ENCODE measurements at regions not wholly inside any gene's neighbourhood (a gene's known extent, or its start where the extent isn't known, plus 50 kb on each side); places are given as distances from the start of the nearest gene placed in this dataset.

DNA sequence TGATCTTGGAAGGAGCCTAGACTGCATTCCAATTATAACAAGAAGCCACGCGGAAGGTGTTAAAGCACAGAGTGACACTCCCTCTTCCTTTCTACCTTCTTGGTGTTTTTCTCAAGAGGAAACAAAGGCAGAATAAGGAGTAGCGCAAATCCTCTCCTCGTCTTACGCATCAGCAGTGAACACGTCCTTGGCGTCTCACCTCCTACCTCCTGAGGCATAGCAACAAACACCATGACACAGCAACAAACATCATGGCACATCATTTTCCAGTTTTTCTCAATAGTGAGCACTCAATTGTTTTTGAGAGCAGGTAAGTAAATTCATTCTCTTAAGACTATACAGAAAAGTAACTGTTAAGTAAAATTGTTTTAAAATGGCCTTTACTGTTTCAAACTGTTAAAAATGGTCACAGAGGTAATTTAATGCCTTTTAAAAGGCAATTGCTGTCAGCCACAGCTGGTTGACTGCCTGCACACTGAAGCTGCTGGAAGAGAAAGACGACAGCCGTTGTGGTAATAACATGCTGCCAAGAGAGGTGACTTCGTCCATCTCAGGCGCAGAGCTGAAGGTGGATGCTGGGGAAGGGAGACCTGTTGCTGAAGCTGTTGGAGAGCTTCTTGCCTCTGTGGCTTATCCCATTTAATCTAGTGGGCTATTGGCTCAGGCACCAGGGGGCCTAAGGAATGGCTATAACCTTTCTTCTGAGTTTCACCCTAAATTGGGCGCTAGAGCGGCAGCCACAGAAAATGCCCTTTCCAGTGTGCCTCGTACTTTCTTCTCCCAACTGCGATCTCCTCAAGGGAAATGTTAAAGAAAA, 703.7 kb downstream of the UQCRFS1 start:
- Histone ChIP-seq H3K36me3 (ENCODE audit: control insufficient read depth, insufficient read depth, low read length) (no peaks in the 10 kb centered on the region), H3K9me3 (ENCODE audit: control insufficient read depth, insufficient read depth, low read length) (no peaks in the 10 kb centered on the region), H3K27me3 (ENCODE audit: control insufficient read depth, insufficient read depth, low read length) (no peaks in the 10 kb centered on the region), H3K4me1 (ENCODE audit: control insufficient read depth, insufficient read depth, low read length) (no peaks in the 10 kb centered on the region), H3K27ac (ENCODE audit: low read length) (no peak overlapping the region), H3K4me3 (ENCODE audit: low read length) (no peak overlapping the region)
- DNase-seq (ENCODE audit: low read depth, low spot score), result no peak
- WGBS (ENCODE audit: insufficient coverage, insufficient read length), result no CpG with 5 or more reads among the region's 15 CpGs

DNA sequence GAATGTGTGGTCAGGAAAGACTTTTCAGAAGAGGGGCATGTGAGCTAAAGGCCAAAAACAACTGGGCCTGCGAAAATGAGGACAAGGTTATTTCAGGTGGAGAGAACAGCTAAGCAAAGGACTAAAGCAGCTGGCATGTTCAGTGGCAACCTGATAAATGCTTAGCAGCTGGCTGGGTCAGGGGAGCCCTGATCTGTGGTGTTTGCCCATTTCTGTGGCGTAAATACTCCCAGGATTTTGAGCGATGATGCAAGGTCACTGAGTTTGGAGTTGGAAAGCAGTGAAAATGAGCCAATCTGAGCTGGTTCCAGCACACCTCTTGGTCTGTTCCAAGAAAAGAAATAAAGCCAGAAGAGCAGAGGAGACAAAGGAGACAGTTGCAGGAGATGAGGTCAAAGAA, 704.3 kb downstream of the UQCRFS1 start:
- Histone ChIP-seq H3K9me3 (ENCODE audit: control insufficient read depth, insufficient read depth, low read length) (no peaks in the 10 kb centered on the region), H3K36me3 (ENCODE audit: control insufficient read depth, insufficient read depth, low read length) (no peaks in the 10 kb centered on the region), H3K4me3 (ENCODE audit: low read length) (no peak overlapping the region), H3K27me3 (ENCODE audit: control insufficient read depth, insufficient read depth, low read length) (no peaks in the 10 kb centered on the region), H3K27ac (ENCODE audit: low read length) (no peak overlapping the region), H3K4me1 (ENCODE audit: control insufficient read depth, insufficient read depth, low read length) (no peaks in the 10 kb centered on the region)
- DNase-seq (ENCODE audit: low read depth, low spot score), result no peak
- WGBS (ENCODE audit: insufficient coverage, insufficient read length), result no CpG with 5 or more reads among the region's 3 CpGs

GRCh38 chr19:28505933-28506332, 707.0 kb downstream of the UQCRFS1 start:
- Histone ChIP-seq H3K27ac (ENCODE audit: low read length) (no peak overlapping the region), H3K4me1 (ENCODE audit: control insufficient read depth, insufficient read depth, low read length) (peaks cover 4% of the 10 kb centered on the region), H3K27me3 (ENCODE audit: control insufficient read depth, insufficient read depth, low read length) (no peaks in the 10 kb centered on the region), H3K9me3 (ENCODE audit: control insufficient read depth, insufficient read depth, low read length) (no peaks in the 10 kb centered on the region), H3K4me3 (ENCODE audit: low read length) (no peak overlapping the region), H3K36me3 (ENCODE audit: control insufficient read depth, insufficient read depth, low read length) (no peaks in the 10 kb centered on the region)
- no CpG with 5 or more reads among the region's 2 CpGs for WGBS (ENCODE audit: insufficient coverage, insufficient read length)
- no peak for DNase-seq (ENCODE audit: low read depth, low spot score)

DNA sequence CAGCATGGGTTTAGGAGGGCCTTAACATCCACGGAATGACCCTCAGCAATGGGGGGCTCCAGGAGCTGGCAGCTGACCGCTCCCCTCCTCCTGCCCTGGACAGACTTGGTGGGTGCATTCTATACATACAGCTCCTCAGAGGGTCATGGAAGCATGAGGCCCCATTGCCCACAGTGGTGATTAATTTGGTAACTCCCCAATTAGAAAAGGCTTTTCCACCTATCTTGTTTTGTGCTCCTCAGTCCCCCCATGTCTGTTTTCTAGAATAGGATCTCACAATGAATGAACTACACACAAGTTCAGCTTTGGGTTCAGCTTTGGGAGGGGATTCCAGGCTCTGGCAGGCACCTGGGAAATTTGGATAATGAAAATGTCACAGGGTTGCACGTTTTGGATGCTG, 707.8 kb downstream of the UQCRFS1 start:
- no peaks in the 10 kb centered on the region for H3K27me3 ChIP-seq (ENCODE audit: control insufficient read depth, insufficient read depth, low read length)

GRCh38 chr19:28504727-28505126, 708.2 kb downstream of the UQCRFS1 start:
- no peaks in the 10 kb centered on the region for H3K27me3 ChIP-seq (ENCODE audit: control insufficient read depth, insufficient read depth, low read length)
- H3K9me3 ChIP-seq (ENCODE audit: control insufficient read depth, insufficient read depth, low read length), result no peaks in the 10 kb centered on the region
- WGBS (ENCODE audit: insufficient coverage, insufficient read length), result no CpG with 5 or more reads among the region's 3 CpGs
- no peak for DNase-seq (ENCODE audit: low read depth, low spot score)
- no peak overlapping the region for H3K27ac ChIP-seq (ENCODE audit: low read length)
- H3K4me1 ChIP-seq (ENCODE audit: control insufficient read depth, insufficient read depth, low read length), result peaks cover 4% of the 10 kb centered on the region
- no peaks in the 10 kb centered on the region for H3K36me3 ChIP-seq (ENCODE audit: control insufficient read depth, insufficient read depth, low read length)
- H3K4me3 ChIP-seq (ENCODE audit: low read length), result no peak overlapping the region

More for the DNA sequence above, 707.8 kb downstream of the UQCRFS1 start:
- WGBS (ENCODE audit: insufficient coverage, insufficient read length), result no CpG with 5 or more reads among the region's 3 CpGs
- no peak overlapping the region for H3K27ac ChIP-seq (ENCODE audit: low read length)
- H3K4me3 ChIP-seq (ENCODE audit: low read length), result no peak overlapping the region
- DNase-seq (ENCODE audit: low read depth, low spot score), result no peak
- peaks cover 4% of the 10 kb centered on the region for H3K4me1 ChIP-seq (ENCODE audit: control insufficient read depth, insufficient read depth, low read length)
- no peaks in the 10 kb centered on the region for H3K36me3 ChIP-seq (ENCODE audit: control insufficient read depth, insufficient read depth, low read length)
- no peaks in the 10 kb centered on the region for H3K9me3 ChIP-seq (ENCODE audit: control insufficient read depth, insufficient read depth, low read length)

- Histone ChIP-seq H3K36me3 (ENCODE audit: control insufficient read depth, insufficient read depth, low read length) (no peaks in the 10 kb centered on the region), H3K27me3 (ENCODE audit: control insufficient read depth, insufficient read depth, low read length) (no peaks in the 10 kb centered on the region), H3K9me3 (ENCODE audit: control insufficient read depth, insufficient read depth, low read length) (no peaks in the 10 kb centered on the region), H3K4me3 (ENCODE audit: low read length) (no peak overlapping the region), H3K4me1 (ENCODE audit: control insufficient read depth, insufficient read depth, low read length) (peaks cover 4% of the 10 kb centered on the region), H3K27ac (ENCODE audit: low read length) (no peak overlapping the region)
- no peak for DNase-seq (ENCODE audit: low read depth, low spot score)
- no CpG with 5 or more reads among the region's 3 CpGs for WGBS (ENCODE audit: insufficient coverage, insufficient read length)
Measured at GRCh38 chr19:28504139-28504538, 708.8 kb downstream of the UQCRFS1 start.

DNA sequence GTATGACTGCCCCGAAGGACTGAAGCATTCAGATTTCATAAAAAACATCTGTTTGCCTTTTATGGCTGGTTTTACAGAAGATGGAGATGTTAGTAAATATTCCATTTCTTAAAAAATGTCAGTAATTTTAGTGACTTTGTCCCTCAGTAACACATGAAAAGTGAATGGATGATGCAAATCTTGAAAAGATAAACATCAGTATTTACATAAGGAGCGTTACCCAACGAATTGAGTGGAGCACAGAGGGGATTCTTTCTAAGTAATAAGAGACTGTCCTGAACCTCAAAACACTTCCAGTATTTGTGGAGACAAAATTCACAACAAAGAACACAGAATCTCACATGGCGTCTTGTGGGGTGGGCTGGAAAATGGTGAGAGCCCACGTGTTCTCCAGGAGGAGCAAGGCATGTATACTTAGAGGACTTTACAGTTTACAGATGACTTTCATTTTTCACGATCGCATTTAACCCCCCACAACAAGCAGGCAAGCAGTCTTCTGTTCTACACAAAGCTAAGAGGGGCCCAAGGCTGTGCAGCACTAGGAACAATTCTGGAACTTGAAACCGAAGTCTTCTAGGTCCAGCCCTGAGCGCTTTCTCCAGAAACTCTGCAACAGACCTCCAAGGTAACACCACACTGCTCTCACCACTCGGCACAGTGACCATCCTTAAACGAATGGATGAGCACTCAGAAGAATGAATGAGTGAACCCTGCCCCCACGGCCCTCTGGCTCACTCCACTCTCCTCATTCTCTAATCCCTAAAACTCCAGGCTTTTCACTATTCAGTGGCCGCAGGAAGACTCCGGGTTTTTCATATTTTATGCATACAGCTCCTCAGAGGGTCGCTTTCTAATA, 709.8 kb downstream of the UQCRFS1 start:
- no CpG with 5 or more reads among the region's 15 CpGs for WGBS (ENCODE audit: insufficient coverage, insufficient read length)
- no peak overlapping the region for H3K27ac ChIP-seq (ENCODE audit: low read length)
- DNase-seq (ENCODE audit: low read depth, low spot score), result no peak
- no peaks in the 10 kb centered on the region for H3K36me3 ChIP-seq (ENCODE audit: control insufficient read depth, insufficient read depth, low read length)
- H3K27me3 ChIP-seq (ENCODE audit: control insufficient read depth, insufficient read depth, low read length), result no peaks in the 10 kb centered on the region
- peaks cover 4% of the 10 kb centered on the region for H3K4me1 ChIP-seq (ENCODE audit: control insufficient read depth, insufficient read depth, low read length)
- no peak overlapping the region for H3K4me3 ChIP-seq (ENCODE audit: low read length)
- H3K9me3 ChIP-seq (ENCODE audit: control insufficient read depth, insufficient read depth, low read length), result no peaks in the 10 kb centered on the region

- Histone ChIP-seq H3K36me3 (ENCODE audit: control insufficient read depth, insufficient read depth, low read length) (no peaks in the 10 kb centered on the region), H3K27me3 (ENCODE audit: control insufficient read depth, insufficient read depth, low read length) (no peaks in the 10 kb centered on the region), H3K9me3 (ENCODE audit: control insufficient read depth, insufficient read depth, low read length) (no peaks in the 10 kb centered on the region), H3K27ac (ENCODE audit: low read length) (no peak overlapping the region), H3K4me1 (ENCODE audit: control insufficient read depth, insufficient read depth, low read length) (peaks cover 4% of the 10 kb centered on the region), H3K4me3 (ENCODE audit: low read length) (no peak overlapping the region)
- DNase-seq (ENCODE audit: low read depth, low spot score), result no peak
- no CpG with 5 or more reads among the region's 3 CpGs for WGBS (ENCODE audit: insufficient coverage, insufficient read length)
Measured at GRCh38 chr19:28501976-28502375, 711.0 kb downstream of the UQCRFS1 start.

GRCh38 chr19:28500982-28501630, 711.8 kb downstream of the UQCRFS1 start:
- no CpG with 5 or more reads among the region's 9 CpGs for WGBS (ENCODE audit: insufficient coverage, insufficient read length)
- Histone ChIP-seq H3K4me1 (ENCODE audit: control insufficient read depth, insufficient read depth, low read length) (peaks cover 4% of the 10 kb centered on the region), H3K4me3 (ENCODE audit: low read length) (no peak overlapping the region), H3K9me3 (ENCODE audit: control insufficient read depth, insufficient read depth, low read length) (no peaks in the 10 kb centered on the region), H3K27me3 (ENCODE audit: control insufficient read depth, insufficient read depth, low read length) (no peaks in the 10 kb centered on the region), H3K36me3 (ENCODE audit: control insufficient read depth, insufficient read depth, low read length) (no peaks in the 10 kb centered on the region), H3K27ac (ENCODE audit: low read length) (no peak overlapping the region)
- DNase-seq (ENCODE audit: low read depth, low spot score), result no peak

DNA sequence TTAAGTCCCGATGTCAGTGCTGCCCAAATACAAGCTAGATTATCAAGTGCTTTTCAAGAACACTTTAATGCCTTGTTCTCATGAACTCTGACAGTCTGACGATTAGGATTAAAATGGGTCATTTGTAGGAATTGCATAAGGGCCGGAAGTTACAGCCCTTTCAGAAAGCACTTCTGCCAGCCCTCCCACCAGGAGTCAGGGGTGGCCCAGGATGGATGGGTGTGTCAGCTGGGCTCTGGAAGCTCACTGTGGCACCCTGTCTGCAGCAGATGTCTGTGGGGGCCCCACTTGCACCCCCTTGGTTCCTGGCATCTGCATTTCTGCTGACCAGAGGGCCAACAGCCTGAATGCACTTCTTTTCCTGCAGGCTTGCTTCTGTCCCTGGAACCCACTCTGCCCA, 712.7 kb downstream of the UQCRFS1 start:
- Histone ChIP-seq H3K27ac (ENCODE audit: low read length) (no peak overlapping the region), H3K9me3 (ENCODE audit: control insufficient read depth, insufficient read depth, low read length) (no peaks in the 10 kb centered on the region), H3K36me3 (ENCODE audit: control insufficient read depth, insufficient read depth, low read length) (no peaks in the 10 kb centered on the region), H3K4me3 (ENCODE audit: low read length) (no peak overlapping the region), H3K4me1 (ENCODE audit: control insufficient read depth, insufficient read depth, low read length) (peaks cover 4% of the 10 kb centered on the region), H3K27me3 (ENCODE audit: control insufficient read depth, insufficient read depth, low read length) (no peaks in the 10 kb centered on the region)
- no CpG with 5 or more reads among the region's 3 CpGs for WGBS (ENCODE audit: insufficient coverage, insufficient read length)
- DNase-seq (ENCODE audit: low read depth, low spot score), result no peak

Data from iPS DF 6.9 (cell line).